ENCODE measurements at regions not wholly inside any gene's neighbourhood (a gene's known extent, or its start where the extent isn't known, plus 50 kb on each side); places are given as distances from the start of the nearest gene placed in this dataset.

GRCh38 chr2:56540467-56540866 is 356.7 kb downstream of the CCDC85A start:
- DNase-seq (ENCODE audit: low read depth, low spot score) = no peak
- TF ChIP-seq CTCF (IDR thresholded peaks at IDR 0.05; ENCODE audit: low read depth, low read length) = no peak
- in situ Hi-C loops (cut with HindIII; ENCODE audit: low sequenced_read_pairs) = no loop called here

GRCh38 chr2:56540916-56541315 is 357.1 kb downstream of the CCDC85A start:
- in situ Hi-C loops (cut with HindIII; ENCODE audit: low sequenced_read_pairs) = no loop called here
- no peak for TF ChIP-seq CTCF (IDR thresholded peaks at IDR 0.05; ENCODE audit: low read depth, low read length)
- no peak for DNase-seq (ENCODE audit: low read depth, low spot score)

More at GRCh38 chr2:56540467-56540866, 356.7 kb downstream of the CCDC85A start:
- no peak overlapping the region for H3K4me3 ChIP-seq (ENCODE audit: low read depth, low read length)

DNA sequence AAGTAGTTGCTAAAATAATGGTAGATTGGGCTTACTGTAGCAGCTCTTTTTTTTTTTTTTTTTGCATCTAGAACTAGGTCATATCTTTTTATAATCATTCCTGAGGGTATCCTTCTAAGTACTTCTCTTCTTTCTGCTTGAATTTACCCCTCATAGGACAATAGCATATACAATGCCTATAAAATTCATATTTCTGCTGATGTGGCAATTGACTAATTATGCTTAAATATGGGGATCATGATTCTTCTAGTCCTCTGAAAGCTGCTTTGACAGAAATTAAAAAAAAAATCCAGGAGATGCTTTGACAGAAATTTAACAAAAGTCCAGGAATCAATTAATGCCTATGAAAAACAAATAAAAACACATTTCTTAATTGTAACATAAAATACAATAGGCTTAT is 358.4 kb downstream of the CCDC85A start:
- H3K4me3 ChIP-seq (ENCODE audit: low read depth, low read length) = no peak overlapping the region
- DNase-seq (ENCODE audit: low read depth, low spot score) = no peak
- TF ChIP-seq CTCF (IDR thresholded peaks at IDR 0.05; ENCODE audit: low read depth, low read length) = no peak
- in situ Hi-C loops (cut with HindIII; ENCODE audit: low sequenced_read_pairs) = no loop called here

More at GRCh38 chr2:56540916-56541315, 357.1 kb downstream of the CCDC85A start:
- no peak overlapping the region for H3K4me3 ChIP-seq (ENCODE audit: low read depth, low read length)

DNA sequence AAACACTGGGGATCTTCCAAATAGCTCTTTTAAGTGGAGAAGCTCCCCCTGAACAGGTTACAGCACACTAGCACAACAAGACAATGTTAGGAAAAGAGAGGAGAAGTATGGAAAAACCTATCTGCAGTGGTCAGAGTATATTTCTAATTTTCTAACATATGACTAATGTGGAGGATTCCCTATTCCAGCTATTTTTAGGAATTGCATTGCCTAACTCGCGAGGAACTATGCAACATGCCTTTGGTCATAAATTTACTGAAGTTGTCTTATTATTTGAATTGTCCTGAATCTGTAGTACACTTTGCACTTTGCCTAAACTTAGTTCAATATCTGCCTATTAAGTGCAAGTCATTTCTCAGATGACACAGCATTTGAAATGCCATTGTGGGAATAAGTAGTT is 381.4 kb downstream of the CCDC85A start:
- no peak overlapping the region for H3K4me3 ChIP-seq (ENCODE audit: low read depth, low read length)
- no peak for TF ChIP-seq CTCF (IDR thresholded peaks at IDR 0.05; ENCODE audit: low read depth, low read length)
- no peak for DNase-seq (ENCODE audit: low read depth, low spot score)
- in situ Hi-C loops (cut with HindIII; ENCODE audit: low sequenced_read_pairs) = no loop called here

DNA sequence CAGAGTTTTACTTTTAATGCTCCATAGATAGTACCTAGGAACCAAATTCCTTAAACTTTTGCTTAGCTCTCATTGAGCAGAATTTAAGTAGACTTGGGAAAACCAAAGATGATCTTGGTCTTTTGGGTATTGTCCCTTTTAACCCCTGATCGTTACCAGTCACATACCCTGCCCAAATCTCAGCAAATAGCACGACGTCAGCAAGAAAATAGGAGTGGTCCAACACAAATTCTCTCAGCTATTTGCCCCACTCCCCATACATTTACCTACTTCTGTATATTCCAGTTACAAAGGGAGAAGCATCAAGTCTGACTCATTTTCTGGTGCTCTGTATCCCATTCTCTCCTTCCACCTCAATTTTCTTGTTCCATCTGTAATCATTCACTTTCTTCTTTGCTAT is 387.3 kb downstream of the CCDC85A start:
- no peak for DNase-seq (ENCODE audit: low read depth, low spot score)
- in situ Hi-C loops (cut with HindIII; ENCODE audit: low sequenced_read_pairs) = no loop called here
- H3K4me3 ChIP-seq (ENCODE audit: low read depth, low read length) = no peak overlapping the region
- no peak for TF ChIP-seq CTCF (IDR thresholded peaks at IDR 0.05; ENCODE audit: low read depth, low read length)

- no peak overlapping the region for H3K4me3 ChIP-seq (ENCODE audit: low read depth, low read length)
- no peak for TF ChIP-seq CTCF (IDR thresholded peaks at IDR 0.05; ENCODE audit: low read depth, low read length)
- in situ Hi-C loops (cut with HindIII; ENCODE audit: low sequenced_read_pairs) = no loop called here
- DNase-seq (ENCODE audit: low read depth, low spot score) = no peak
Observed at GRCh38 chr2:56576001-56576400, 392.2 kb downstream of the CCDC85A start.

- H3K4me3 ChIP-seq (ENCODE audit: low read depth, low read length) = no peak overlapping the region
- DNase-seq (ENCODE audit: low read depth, low spot score) = peak; percentile 48
- in situ Hi-C loops (cut with HindIII; ENCODE audit: low sequenced_read_pairs) = no loop called here
- no peak for TF ChIP-seq CTCF (IDR thresholded peaks at IDR 0.05; ENCODE audit: low read depth, low read length)
Observed at GRCh38 chr2:56580242-56580641, 396.5 kb downstream of the CCDC85A start.

All from astrocyte of the spinal cord (primary cell).